ENCODE measurements at regions not wholly inside any gene's neighbourhood (a gene's known extent, or its start where the extent isn't known, plus 50 kb on each side); places are given as distances from the start of the nearest gene placed in this dataset.

GRCh38 chr2:104518256-104518655 is 335.7 kb upstream of the POU3F3 start:
- TF ChIP-seq GATA2 (IDR thresholded peaks at IDR 0.05; ENCODE audit: low read depth, low read length), result no peak
- TF ChIP-seq GATA3 (IDR thresholded peaks at IDR 0.05; ENCODE audit: low read depth, low read length), result no peak
